ENCODE measurements at regions not wholly inside any gene's neighbourhood (a gene's known extent, or its start where the extent isn't known, plus 50 kb on each side); places are given as distances from the start of the nearest gene placed in this dataset.

DNA sequence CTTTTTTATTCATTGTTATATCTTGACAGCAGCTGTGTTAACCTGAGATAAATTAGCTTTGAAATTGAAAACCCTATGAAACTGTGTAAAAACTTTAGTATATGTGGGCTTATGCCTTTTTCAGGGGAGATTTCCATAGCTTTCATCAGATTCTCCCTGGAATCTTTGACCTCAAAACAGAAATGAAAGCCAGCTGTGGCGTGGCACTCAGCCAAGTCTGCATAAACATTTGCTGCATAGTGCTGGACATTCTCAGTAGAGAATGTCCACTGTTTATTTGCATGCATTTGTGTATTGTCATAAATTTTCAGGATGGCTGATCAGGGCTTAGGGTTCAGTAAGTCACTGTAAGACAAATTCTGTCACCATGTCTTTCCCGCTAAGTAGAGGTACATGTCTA, 115.3 kb upstream of the NAP1L1 start:
- Mint-ChIP-seq H3K27me3 (peaks cover 2% of the 10 kb centered on the region), H3K36me3 (ENCODE audit: low read depth) (no peaks in the 10 kb centered on the region), H3K27ac (no peak overlapping the region), H3K9me3 (peaks cover 20% of the 10 kb centered on the region), H3K4me3 (no peak overlapping the region), H3K4me1 (no peaks in the 10 kb centered on the region)
- DNase-seq: no peak
- CTCF ChIA-PET: no interaction called here
- POLR2A ChIA-PET: no interaction called here

- Mint-ChIP-seq H3K27ac (no peak overlapping the region), H3K4me1 (peaks cover 3% of the 10 kb centered on the region), H3K9me3 (peaks cover 22% of the 10 kb centered on the region), H3K36me3 (ENCODE audit: low read depth) (no peaks in the 10 kb centered on the region), H3K27me3 (peaks cover 2% of the 10 kb centered on the region), H3K4me3 (no peak overlapping the region)
- no peak for DNase-seq
- POLR2A ChIA-PET: no interaction called here
- CTCF ChIA-PET: no interaction called here
Observed at GRCh38 chr12:76198839-76199238, 114.4 kb upstream of the NAP1L1 start.

DNA sequence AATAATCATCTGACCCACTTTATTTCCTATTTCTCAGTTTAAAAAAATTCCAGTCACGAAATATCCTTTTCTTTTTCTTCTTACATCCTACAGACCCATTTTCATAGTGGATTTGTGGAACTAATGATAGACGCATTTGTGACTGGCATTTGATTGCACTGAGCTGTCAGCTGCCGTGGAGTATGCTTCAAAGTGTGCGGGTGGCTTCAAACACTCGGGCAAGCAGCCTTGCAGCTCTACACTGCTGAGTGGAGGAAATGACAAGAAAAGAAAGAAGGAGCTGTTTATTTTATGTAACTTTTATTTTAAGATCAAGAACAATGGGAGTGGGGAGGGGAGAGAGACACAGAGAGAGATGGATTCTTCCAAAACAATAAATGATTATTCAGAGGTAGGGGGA, 112.8 kb upstream of the NAP1L1 start:
- Mint-ChIP-seq H3K4me1 (peaks cover 5% of the 10 kb centered on the region), H3K27me3 (peaks cover 2% of the 10 kb centered on the region), H3K27ac (no peak overlapping the region), H3K4me3 (no peak overlapping the region), H3K36me3 (ENCODE audit: low read depth) (no peaks in the 10 kb centered on the region), H3K9me3 (peaks cover 22% of the 10 kb centered on the region)
- ChIA-PET CTCF (interaction anchor here (0.6 kb wide), 1 partner anchor 23 kb away, joined by 6 read pairs; no protein-coding TSS in a partner anchor), POLR2A (no interaction called here)
- DNase-seq: no peak

GRCh38 chr12:76195920-76196319, 111.4 kb upstream of the NAP1L1 start:
- Mint-ChIP-seq H3K36me3 (ENCODE audit: low read depth) (no peaks in the 10 kb centered on the region), H3K27ac (no peak overlapping the region), H3K4me3 (no peak overlapping the region), H3K9me3 (peaks cover 22% of the 10 kb centered on the region), H3K4me1 (peaks cover 5% of the 10 kb centered on the region), H3K27me3 (peaks cover 2% of the 10 kb centered on the region)
- DNase-seq: no peak
- ChIA-PET POLR2A (no interaction called here), CTCF (no interaction called here)

DNA sequence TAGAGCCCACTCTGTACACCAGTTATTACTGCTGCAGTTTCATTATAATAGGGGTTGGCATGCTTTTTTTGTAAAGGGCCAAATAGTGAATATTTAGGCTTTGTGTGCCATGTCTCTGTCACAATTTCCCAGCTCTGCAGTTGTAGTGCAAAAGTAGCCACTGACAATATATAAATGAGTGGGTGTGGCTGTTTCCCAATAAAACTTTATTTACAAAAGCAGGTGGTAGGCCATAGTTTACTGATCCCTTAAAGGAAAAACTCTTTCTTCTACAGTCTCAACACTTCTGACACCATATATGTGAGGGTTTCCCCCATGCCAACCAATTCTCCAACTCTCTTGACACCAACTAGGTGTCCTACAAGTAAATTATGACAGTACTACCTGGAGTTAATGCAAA, 110.2 kb upstream of the NAP1L1 start:
- peaks cover 5% of the 10 kb centered on the region for H3K4me1 Mint-ChIP-seq
- H3K27ac Mint-ChIP-seq: no peak overlapping the region
- H3K27me3 Mint-ChIP-seq: peaks cover 2% of the 10 kb centered on the region
- no peak overlapping the region for H3K4me3 Mint-ChIP-seq
- no peak for DNase-seq
- ChIA-PET POLR2A (no interaction called here), CTCF (no interaction called here)
- H3K36me3 Mint-ChIP-seq (ENCODE audit: low read depth): no peaks in the 10 kb centered on the region
- H3K9me3 Mint-ChIP-seq: peaks cover 22% of the 10 kb centered on the region

GRCh38 chr12:76193961-76194360, 109.5 kb upstream of the NAP1L1 start:
- ChIA-PET CTCF (no interaction called here), POLR2A (no interaction called here)
- no peak overlapping the region for H3K27ac Mint-ChIP-seq
- H3K4me1 Mint-ChIP-seq: peaks cover 5% of the 10 kb centered on the region
- H3K4me3 Mint-ChIP-seq: no peak overlapping the region
- peaks cover 19% of the 10 kb centered on the region for H3K9me3 Mint-ChIP-seq
- no peak for DNase-seq
- H3K27me3 Mint-ChIP-seq: peaks cover 2% of the 10 kb centered on the region
- no peaks in the 10 kb centered on the region for H3K36me3 Mint-ChIP-seq (ENCODE audit: low read depth)

GRCh38 chr12:76192416-76192815, 107.9 kb upstream of the NAP1L1 start:
- H3K36me3 Mint-ChIP-seq (ENCODE audit: low read depth): no peaks in the 10 kb centered on the region
- CTCF ChIA-PET: interaction anchor here (1.2 kb wide), 1 partner anchor 14 kb away, joined by 3 read pairs; no protein-coding TSS in a partner anchor
- peaks cover 5% of the 10 kb centered on the region for H3K4me1 Mint-ChIP-seq
- H3K27me3 Mint-ChIP-seq: no peaks in the 10 kb centered on the region
- POLR2A ChIA-PET: no interaction called here
- H3K4me3 Mint-ChIP-seq: no peak overlapping the region
- H3K27ac Mint-ChIP-seq: no peak overlapping the region
- H3K9me3 Mint-ChIP-seq: peaks cover 4% of the 10 kb centered on the region
- DNase-seq: no peak

- Mint-ChIP-seq H3K4me3 (no peak overlapping the region), H3K27ac (no peak overlapping the region), H3K27me3 (peaks cover 7% of the 10 kb centered on the region), H3K4me1 (peaks cover 5% of the 10 kb centered on the region), H3K36me3 (ENCODE audit: low read depth) (no peaks in the 10 kb centered on the region), H3K9me3 (peaks cover 2% of the 10 kb centered on the region)
- POLR2A ChIA-PET: no interaction called here
- no peak for DNase-seq
- CTCF ChIA-PET: interaction anchor here (0.7 kb wide), 1 partner anchor 10 kb away, joined by 3 read pairs; no protein-coding TSS in a partner anchor
Observed at GRCh38 chr12:76190299-76190698, 105.8 kb upstream of the NAP1L1 start.

GRCh38 chr12:76189851-76190250, 105.4 kb upstream of the NAP1L1 start:
- H3K4me1 Mint-ChIP-seq: peaks cover 5% of the 10 kb centered on the region
- ChIA-PET POLR2A (no interaction called here), CTCF (interaction anchor here (0.7 kb wide), 1 partner anchor 9 kb away, joined by 3 read pairs; no protein-coding TSS in a partner anchor)
- H3K9me3 Mint-ChIP-seq: peaks cover 2% of the 10 kb centered on the region
- H3K36me3 Mint-ChIP-seq (ENCODE audit: low read depth): no peaks in the 10 kb centered on the region
- peaks cover 9% of the 10 kb centered on the region for H3K27me3 Mint-ChIP-seq
- H3K4me3 Mint-ChIP-seq: no peak overlapping the region
- no peak overlapping the region for H3K27ac Mint-ChIP-seq
- DNase-seq: no peak

- H3K4me3 Mint-ChIP-seq: no peak overlapping the region
- H3K36me3 Mint-ChIP-seq (ENCODE audit: low read depth): no peaks in the 10 kb centered on the region
- H3K27ac Mint-ChIP-seq: no peak overlapping the region
- H3K4me1 Mint-ChIP-seq: peaks cover 7% of the 10 kb centered on the region
- no peak for DNase-seq
- H3K27me3 Mint-ChIP-seq: peaks cover 12% of the 10 kb centered on the region
- CTCF ChIA-PET: no interaction called here
- H3K9me3 Mint-ChIP-seq: no peaks in the 10 kb centered on the region
- POLR2A ChIA-PET: no interaction called here
Observed at GRCh38 chr12:76187177-76187576, 102.7 kb upstream of the NAP1L1 start.

DNA sequence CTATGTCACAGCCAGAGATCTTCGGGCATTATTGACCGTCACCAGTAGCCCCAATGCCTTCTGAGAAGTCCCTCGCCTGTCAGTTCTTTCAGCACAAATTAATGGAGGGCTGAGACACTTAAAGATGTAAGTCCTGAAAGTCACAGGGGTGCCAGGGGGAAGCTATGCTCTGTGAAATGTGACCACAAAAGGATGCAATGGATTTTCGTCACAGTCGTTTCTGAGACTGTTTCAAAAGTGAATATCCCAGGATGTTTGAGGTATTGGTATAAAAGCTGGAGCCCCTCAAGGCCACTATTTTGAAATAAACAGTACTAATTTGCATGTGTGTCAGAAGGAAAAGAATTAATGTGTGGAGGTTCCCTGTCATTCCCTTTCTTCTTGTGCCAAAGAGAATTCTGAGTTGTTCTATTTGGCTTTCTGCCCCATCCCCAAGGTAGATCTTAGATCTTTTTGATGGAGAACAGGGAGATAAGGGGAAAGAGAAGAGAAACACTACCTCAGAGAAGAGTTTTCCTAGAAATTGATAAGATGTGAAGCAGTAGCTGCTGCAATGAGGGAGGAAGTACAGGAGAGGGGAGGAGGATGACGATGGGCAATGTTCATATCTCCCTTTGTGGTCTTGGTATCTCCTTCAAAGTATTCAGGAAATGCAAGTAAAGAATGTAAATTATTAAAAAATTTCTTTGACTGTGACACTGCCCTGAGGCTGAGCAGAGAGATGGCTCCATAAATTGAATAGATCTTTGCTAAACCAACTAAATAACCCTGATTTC, 101.8 kb upstream of the NAP1L1 start:
- Mint-ChIP-seq H3K27me3 (peaks cover 12% of the 10 kb centered on the region), H3K4me3 (no peak overlapping the region), H3K27ac (no peak overlapping the region), H3K9me3 (no peaks in the 10 kb centered on the region), H3K36me3 (ENCODE audit: low read depth) (no peaks in the 10 kb centered on the region), H3K4me1 (peaks cover 7% of the 10 kb centered on the region)
- POLR2A ChIA-PET: no interaction called here
- CTCF ChIA-PET: interaction anchor here (1.1 kb wide), 1 partner anchor 10 kb away, joined by 3 read pairs; no protein-coding TSS in a partner anchor
- DNase-seq: no peak

DNA sequence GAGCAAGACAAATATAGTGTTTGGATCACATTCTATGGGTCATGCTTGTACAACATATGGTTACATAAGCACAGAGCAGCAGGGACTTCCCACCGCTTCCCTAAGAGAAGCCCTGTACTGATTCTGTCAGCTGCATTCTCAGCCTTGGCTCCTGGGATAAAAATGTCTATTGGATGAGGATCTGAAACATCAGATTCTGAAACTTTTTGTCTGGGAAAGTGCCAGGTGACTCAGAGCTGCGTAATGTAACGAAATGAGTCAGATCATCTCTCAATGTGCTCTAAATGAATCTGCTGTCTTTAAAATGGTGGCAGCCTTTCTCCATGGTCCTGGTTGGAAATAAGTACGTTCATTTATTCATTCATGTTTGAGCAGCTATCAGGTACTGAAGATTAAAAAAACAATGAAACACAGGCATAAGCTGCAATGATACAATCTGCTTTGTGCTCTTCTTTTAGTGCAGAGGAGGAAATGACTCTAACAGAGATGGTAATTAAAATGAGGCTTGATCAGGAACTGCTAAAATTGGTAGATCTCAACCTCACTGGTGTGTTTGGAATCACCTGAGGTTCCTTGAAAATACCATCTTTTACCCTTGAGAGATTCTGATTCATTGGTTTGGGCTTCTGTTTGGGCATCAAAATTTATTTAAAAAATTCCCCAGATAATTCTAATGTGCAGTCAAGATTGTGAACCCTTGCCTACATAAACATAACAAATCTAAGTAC, 99.1 kb upstream of the NAP1L1 start:
- POLR2A ChIA-PET: no interaction called here
- Mint-ChIP-seq H3K27me3 (peaks cover 12% of the 10 kb centered on the region), H3K9me3 (no peaks in the 10 kb centered on the region), H3K36me3 (ENCODE audit: low read depth) (no peaks in the 10 kb centered on the region), H3K27ac (no peak overlapping the region), H3K4me3 (no peak overlapping the region), H3K4me1 (peaks cover 7% of the 10 kb centered on the region)
- CTCF ChIA-PET: interaction anchor here (0.7 to 1.1 kb wide), 2 partner anchors 24 to 57 kb away, joined by 3 read pairs; no protein-coding TSS in a partner anchor
- no peak for DNase-seq

- H3K27ac Mint-ChIP-seq: no peak overlapping the region
- CTCF ChIA-PET: interaction anchor here (0.6 to 1.4 kb wide), 2 partner anchors 9 to 11 kb away, joined by 3 read pairs; no protein-coding TSS in a partner anchor
- H3K9me3 Mint-ChIP-seq: no peaks in the 10 kb centered on the region
- DNase-seq: no peak
- POLR2A ChIA-PET: no interaction called here
- no peaks in the 10 kb centered on the region for H3K36me3 Mint-ChIP-seq (ENCODE audit: low read depth)
- H3K4me3 Mint-ChIP-seq: no peak overlapping the region
- peaks cover 7% of the 10 kb centered on the region for H3K4me1 Mint-ChIP-seq
- H3K27me3 Mint-ChIP-seq: peaks cover 13% of the 10 kb centered on the region
Observed at GRCh38 chr12:76180401-76181277, 96.2 kb upstream of the NAP1L1 start.
